ENCODE measurements at regions not wholly inside any gene's neighbourhood (a gene's known extent, or its start where the extent isn't known, plus 50 kb on each side); places are given as distances from the start of the nearest gene placed in this dataset.

- ATAC-seq = no peak
- no peak for TF ChIP-seq CTCF (IDR thresholded peaks at IDR 0.05)
- H3K27me3 ChIP-seq = no peaks in the 10 kb centered on the region
- H3K27ac ChIP-seq = no peak overlapping the region
- H3K9me3 ChIP-seq = no peaks in the 10 kb centered on the region
- intact Hi-C loops (cut with DNase I) = no loop called here
- H3K4me3 ChIP-seq = no peak overlapping the region
- no peak for DNase-seq
- H3K4me1 ChIP-seq = no peaks in the 10 kb centered on the region
- no peaks in the 10 kb centered on the region for H3K36me3 ChIP-seq
Observed at GRCh38 chr13:33380487-33381079, 95.0 kb upstream of the STARD13 start.

- ATAC-seq = no peak
- no peak for DNase-seq
- Histone ChIP-seq H3K4me1 (no peaks in the 10 kb centered on the region), H3K27me3 (no peaks in the 10 kb centered on the region), H3K27ac (no peak overlapping the region), H3K4me3 (no peak overlapping the region), H3K9me3 (no peaks in the 10 kb centered on the region), H3K36me3 (no peaks in the 10 kb centered on the region)
- intact Hi-C loops (cut with DNase I) = no loop called here
- no peak for TF ChIP-seq CTCF (IDR thresholded peaks at IDR 0.05)
Observed at GRCh38 chr13:33381180-33381579, 95.6 kb upstream of the STARD13 start.

- no peaks in the 10 kb centered on the region for H3K9me3 ChIP-seq
- no peaks in the 10 kb centered on the region for H3K27me3 ChIP-seq
- no peak for DNase-seq
- no peaks in the 10 kb centered on the region for H3K4me1 ChIP-seq
- intact Hi-C loops (cut with DNase I) = no loop called here
- H3K27ac ChIP-seq = no peak overlapping the region
- TF ChIP-seq CTCF (IDR thresholded peaks at IDR 0.05) = no peak
- ATAC-seq = no peak
- no peaks in the 10 kb centered on the region for H3K36me3 ChIP-seq
- H3K4me3 ChIP-seq = no peak overlapping the region
Observed at GRCh38 chr13:33381906-33382305, 96.4 kb upstream of the STARD13 start.

- Histone ChIP-seq H3K4me1 (no peaks in the 10 kb centered on the region), H3K4me3 (no peak overlapping the region), H3K9me3 (no peaks in the 10 kb centered on the region), H3K27ac (no peak overlapping the region), H3K27me3 (no peaks in the 10 kb centered on the region), H3K36me3 (no peaks in the 10 kb centered on the region)
- DNase-seq (no peak), ATAC-seq (peak; percentile 27)
- no peak for TF ChIP-seq CTCF (IDR thresholded peaks at IDR 0.05)
- intact Hi-C loops (cut with DNase I) = no loop called here
Observed at GRCh38 chr13:33383724-33384577, 98.4 kb upstream of the STARD13 start.

GRCh38 chr13:33388286-33388998 is 102.9 kb upstream of the STARD13 start:
- ATAC-seq = peak; percentile 53

More at GRCh38 chr13:33388286-33388998, 102.9 kb upstream of the STARD13 start:
- Histone ChIP-seq H3K36me3 (no peaks in the 10 kb centered on the region), H3K27ac (no peak overlapping the region), H3K27me3 (no peaks in the 10 kb centered on the region), H3K9me3 (no peaks in the 10 kb centered on the region), H3K4me1 (no peaks in the 10 kb centered on the region), H3K4me3 (no peak overlapping the region)
- intact Hi-C loops (cut with DNase I) = no loop called here
- no peak for DNase-seq
- TF ChIP-seq CTCF (IDR thresholded peaks at IDR 0.05) = no peak

Measured in upper lobe of right lung (tissue), 1 donor.